ENCODE measurements at regions not wholly inside any gene's neighbourhood (a gene's known extent, or its start where the extent isn't known, plus 50 kb on each side); places are given as distances from the start of the nearest gene placed in this dataset.
"Not testable (repeated sequence)": the region's sequence is repeated elsewhere in the genome, so short reads cannot be mapped to it uniquely, and the experiment has no call there.

DNA sequence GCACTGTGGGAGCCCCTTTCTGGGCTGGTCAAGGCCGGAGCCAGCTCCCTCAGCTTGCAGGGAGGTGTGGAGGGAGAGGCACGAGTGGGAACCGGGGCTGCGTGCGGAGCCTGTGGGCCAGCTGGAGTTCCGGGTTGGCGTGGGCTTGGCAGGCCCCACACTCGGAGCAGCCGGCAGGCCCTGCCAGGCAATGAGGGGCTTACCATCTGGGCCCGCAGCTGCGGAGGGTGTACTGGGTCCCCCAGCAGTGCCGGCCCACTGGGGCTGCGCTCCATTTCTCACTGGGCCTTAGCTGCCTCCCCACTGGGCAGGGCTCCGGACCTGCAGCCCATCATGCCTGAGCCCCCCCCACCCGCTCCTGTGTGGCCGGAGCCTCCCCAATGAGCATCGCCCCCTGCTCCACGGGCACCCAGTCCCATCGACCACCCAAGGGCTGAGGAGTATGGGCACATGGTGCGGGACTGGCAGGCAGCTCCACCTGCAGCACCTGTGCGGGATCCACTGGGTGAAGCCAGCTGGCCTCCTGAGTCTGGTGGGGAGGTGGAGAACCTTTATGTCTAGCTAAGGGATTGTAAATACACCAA lies 693.8 kb upstream of the GNPDA2 start:
- TF ChIP-seq CTCF (IDR thresholded peaks at IDR 0.05; ENCODE audit: insufficient read depth, low read depth, low read length); EZH2 (IDR thresholded peaks at IDR 0.05; ENCODE audit: insufficient read depth, low read length): not testable (repeated sequence)

All from astrocyte (in vitro differentiated cells and primary cell).